IMR-90 (cell line): ENCODE measurements at regions not wholly inside any gene's neighbourhood (a gene's known extent, or its start where the extent isn't known, plus 50 kb on each side); places are given as distances from the start of the nearest gene placed in this dataset.

Source experiments
- ATAC-seq: fragments of 200-7000 bp; cut with Tn5 transposase; 2 replicates; pipeline ENCODE4 v1.9.1; 2020; ENCODE audit warnings: low read depth, mild to moderate bottlenecking, moderate library complexity
- BruUV-seq: library from RNA; stranded (reverse); fragments of 400-500 nt; replicated peaks from 2 replicates; lab custom pipeline; 2021; lab: Mats Ljungman, UMichigan
- CTCF ChIA-PET: fragments of 300-600 bp; formaldehyde crosslinking; extraction: SDS; loops from one replicate; lab custom pipeline; 2021; ENCODE audit warnings: antibody characterized with exemption; lab: Yijun Ruan, JAX
- POLR2A ChIA-PET: fragments of 300-600 bp; sonication (Branson Sonifier 250); formaldehyde crosslinking; loops from one replicate; lab custom pipeline; 2022; ENCODE audit warnings: antibody characterized with exemption; ENCODE audit not compliant: unreplicated experiment; lab: Charles Lee
- DNase-seq: peaks from one replicate; pipeline ENCODE4 v3.0.0; 2013
- H2AFZ ChIP-seq: replicated peaks from 2 replicates; pipeline ENCODE3; 2013; ENCODE audit warnings: low read length, mild to moderate bottlenecking; ENCODE audit not compliant: poor library complexity
- H2AK5ac ChIP-seq: 2 replicates; pipeline ENCODE4 v1.6.1; 2013; ENCODE audit warnings: low read depth, low read length, inconsistent platforms
- H2AK9ac ChIP-seq: replicated peaks from 2 replicates; pipeline ENCODE3; 2013; ENCODE audit warnings: mild to moderate bottlenecking, low read depth, low read length, moderate library complexity; ENCODE audit not compliant: poor library complexity
- H2BK120ac ChIP-seq: 2 replicates; pipeline ENCODE4 v1.6.1; 2013; ENCODE audit warnings: low read depth, low read length, inconsistent platforms
- H2BK15ac ChIP-seq: 3 replicates; pipeline ENCODE4 v1.6.1; 2013; ENCODE audit warnings: low read depth, low read length, inconsistent platforms
- H2BK20ac ChIP-seq: 2 replicates; pipeline ENCODE4 v1.6.1; 2013; ENCODE audit warnings: low read depth, mild to moderate bottlenecking, inconsistent platforms, low read length, moderate library complexity
- H2BK5ac ChIP-seq: 2 replicates; pipeline ENCODE4 v1.6.1; 2013; ENCODE audit warnings: mild to moderate bottlenecking, low read depth, low read length, inconsistent platforms; ENCODE audit not compliant: poor library complexity, severe bottlenecking
- H3K14ac ChIP-seq: replicated peaks from 2 replicates; pipeline ENCODE4 v1.6.1; 2013; ENCODE audit warnings: low read depth, low read length, inconsistent platforms
- H3K18ac ChIP-seq: 2 replicates; pipeline ENCODE4 v1.6.1; 2013; ENCODE audit warnings: low read depth, low read length, control low read depth
- H3K23ac ChIP-seq: 2 replicates; pipeline ENCODE4 v1.6.1; 2013; ENCODE audit warnings: low read depth, low read length, inconsistent platforms
- H3K27ac ChIP-seq: 2 replicates; pipeline ENCODE4 v1.5.1; 2013; ENCODE audit warnings: mild to moderate bottlenecking, control low read depth, low read length; ENCODE audit not compliant: insufficient read depth
- H3K27me3 ChIP-seq: 2 replicates; pipeline ENCODE4 v1.6.1; 2013; ENCODE audit warnings: low read length; ENCODE audit not compliant: control insufficient read depth, insufficient read depth
- H3K36me3 ChIP-seq: 2 replicates; pipeline ENCODE4 v1.6.1; 2013; ENCODE audit warnings: low read length, mixed read lengths; ENCODE audit not compliant: control insufficient read depth, insufficient read depth
- H3K4ac ChIP-seq: 2 replicates; pipeline ENCODE4 v1.6.1; 2013; ENCODE audit warnings: low read depth, low read length, inconsistent platforms
- H3K4me1 ChIP-seq: 2 replicates; pipeline ENCODE4 v1.6.1; 2013; ENCODE audit warnings: low read length, mixed read lengths; ENCODE audit not compliant: control insufficient read depth, insufficient read depth
- H3K4me2 ChIP-seq: 2 replicates; pipeline ENCODE4 v1.6.1; 2013; ENCODE audit warnings: low read depth, mild to moderate bottlenecking, control low read depth, low read length, moderate library complexity
- H3K4me3 ChIP-seq: 2 replicates; pipeline ENCODE4 v1.5.1; 2013; ENCODE audit warnings: low read depth, mild to moderate bottlenecking, control low read depth, low read length, moderate library complexity; ENCODE audit not compliant: insufficient read depth
- H3K56ac ChIP-seq: 2 replicates; pipeline ENCODE4 v1.6.1; 2013; ENCODE audit warnings: low read length, inconsistent platforms; ENCODE audit not compliant: insufficient read depth; ENCODE audit errors: extremely low read depth
- H3K79me1 ChIP-seq, 2 experiments: 2 replicates each; pipeline ENCODE4 v1.6.1; 2013; ENCODE audit warnings: low read length in 2 of 2, inconsistent platforms in 1 of 2, low read depth in 1 of 2
- H3K9ac ChIP-seq: 2 replicates; pipeline ENCODE4 v1.6.1; 2013; ENCODE audit warnings: low read depth, low read length, control low read depth
- H3K9me1 ChIP-seq: 2 replicates; pipeline ENCODE4 v1.6.1; 2013; ENCODE audit warnings: low read length, inconsistent platforms; ENCODE audit not compliant: insufficient read depth
- H3K9me3 ChIP-seq: 2 replicates; pipeline ENCODE4 v1.6.1; 2013; ENCODE audit warnings: low read length; ENCODE audit not compliant: control insufficient read depth, insufficient read depth
- H4K20me1 ChIP-seq: 2 replicates; pipeline ENCODE4 v1.6.1; 2013; ENCODE audit warnings: low read length, inconsistent platforms; ENCODE audit not compliant: insufficient read depth
- H4K5ac ChIP-seq: 2 replicates; pipeline ENCODE4 v1.6.1; 2013; ENCODE audit warnings: mild to moderate bottlenecking, low read depth, low read length, control low read depth
- H4K8ac ChIP-seq, 2 experiments: 2 replicates each; pipeline ENCODE4 v1.6.1; 2013; ENCODE audit warnings: low read depth in 2 of 2, low read length in 2 of 2, control low read depth in 1 of 2, inconsistent platforms in 1 of 2
- H4K91ac ChIP-seq: 2 replicates; pipeline ENCODE4 v1.6.1; 2013; ENCODE audit warnings: low read depth, low read length, inconsistent platforms; ENCODE audit not compliant: insufficient read depth
- BHLHE40 ChIP-seq: fragments of 150-350 bp; IDR thresholded peaks from 2 replicates; pipeline ENCODE4 v1.6.1; 2016; ENCODE audit warnings: mild to moderate bottlenecking, low read depth, low read length
- CEBPB ChIP-seq: IDR thresholded peaks from 2 replicates; pipeline ENCODE4 v1.6.1; 2012; ENCODE audit warnings: low read depth, low read length, improper control_type of control experiment
- CHD1 ChIP-seq: IDR thresholded peaks from 2 replicates; pipeline ENCODE4 v1.6.1; 2012; ENCODE audit warnings: low read depth, low read length, improper control_type of control experiment
- ELK1 ChIP-seq: fragments of 150-350 bp; IDR thresholded peaks from 2 replicates; pipeline ENCODE4 v1.6.1; 2016; ENCODE audit warnings: low read depth, mild to moderate bottlenecking, low read length, moderate library complexity, borderline replicate concordance
- FOS ChIP-seq: fragments of 150-350 bp; IDR thresholded peaks from 2 replicates; pipeline ENCODE4 v1.6.1; 2016; ENCODE audit warnings: low read depth, low read length
- MAFK ChIP-seq: IDR thresholded peaks from 2 replicates; pipeline ENCODE4 v1.6.1; 2012; ENCODE audit warnings: low read depth, low read length, improper control_type of control experiment
- MAZ ChIP-seq: IDR thresholded peaks from 2 replicates; pipeline ENCODE4 v1.6.1; 2012; ENCODE audit warnings: low read depth, mild to moderate bottlenecking, low read length, improper control_type of control experiment, moderate library complexity, borderline replicate concordance
- MXI1 ChIP-seq: IDR thresholded peaks from 2 replicates; pipeline ENCODE4 v1.6.1; 2012; ENCODE audit warnings: low read depth, mild to moderate bottlenecking, low read length, moderate library complexity, borderline replicate concordance
- NFE2L2 ChIP-seq: fragments of 150-350 bp; IDR thresholded peaks from 2 replicates; pipeline ENCODE4 v1.6.1; 2016; ENCODE audit warnings: low read depth, mild to moderate bottlenecking, low read length
- POLR2A ChIP-seq: IDR thresholded peaks from 2 replicates; pipeline ENCODE4 v1.6.1; 2012; ENCODE audit warnings: mild to moderate bottlenecking, low read depth, low read length
- RCOR1 ChIP-seq: IDR thresholded peaks from 2 replicates; pipeline ENCODE4 v1.6.1; 2012; ENCODE audit warnings: mild to moderate bottlenecking, low read length, improper control_type of control experiment; ENCODE audit not compliant: insufficient replicate concordance
- RFX5 ChIP-seq: IDR thresholded peaks from 2 replicates; pipeline ENCODE4 v1.8.0; 2012; ENCODE audit warnings: low read depth, mild to moderate bottlenecking, low read length, moderate library complexity
- SMC3 ChIP-seq: fragments of 150-350 bp; IDR thresholded peaks from 2 replicates; pipeline ENCODE4 v1.6.1; 2016; ENCODE audit warnings: low read depth, mild to moderate bottlenecking, antibody characterized with exemption, low read length, moderate library complexity
- WGBS, 2 experiments: methylation state at CpG; one replicate each; pipeline versions ENCODE4 v1.1.5 to v1.1.7; 2013; ENCODE audit warnings: missing lambda C conversion rate in 2 of 2; ENCODE audit not compliant: insufficient read length in 1 of 2; ENCODE audit errors: extremely low coverage in 2 of 2; 5-methylcytosine and 5-hydroxymethylcytosine counted together
- dilution Hi-C: fragments of 300-500 bp; cut with HindIII; formaldehyde crosslinking; loops from one replicate; pipeline ENCODE4 v1.14.3; 2018; ENCODE audit warnings: low sequenced_read_pairs; ENCODE audit not compliant: unreplicated experiment
- in situ Hi-C: fragments of 300-500 bp; cut with MboI; formaldehyde crosslinking; loops from 3 replicates; pipeline ENCODE4 v1.14.3; 2019; ENCODE audit warnings: low sequenced_read_pairs, inconsistent platforms, mixed read lengths
- intact Hi-C: fragments of 100-400 bp; cut with micrococcal nuclease; formaldehyde crosslinking; loops from 2 replicates; pipeline ENCODE4 v1.10.0; 2022
- TF ChIP-seq, protein P1 (sequence below): fragments of 150-350 bp; IDR thresholded peaks from 2 replicates; pipeline ENCODE4 v1.6.1; 2017; ENCODE audit warnings: mild to moderate bottlenecking, antibody characterized with exemption, low read length, low read depth
- TF ChIP-seq, protein P2 (sequence below): conservative IDR thresholded peaks from 2 replicates; pipeline ENCODE4 v1.5.1; 2012; ENCODE audit warnings: mild to moderate bottlenecking, low read depth, low read length, improper control_type of control experiment

DNA sequence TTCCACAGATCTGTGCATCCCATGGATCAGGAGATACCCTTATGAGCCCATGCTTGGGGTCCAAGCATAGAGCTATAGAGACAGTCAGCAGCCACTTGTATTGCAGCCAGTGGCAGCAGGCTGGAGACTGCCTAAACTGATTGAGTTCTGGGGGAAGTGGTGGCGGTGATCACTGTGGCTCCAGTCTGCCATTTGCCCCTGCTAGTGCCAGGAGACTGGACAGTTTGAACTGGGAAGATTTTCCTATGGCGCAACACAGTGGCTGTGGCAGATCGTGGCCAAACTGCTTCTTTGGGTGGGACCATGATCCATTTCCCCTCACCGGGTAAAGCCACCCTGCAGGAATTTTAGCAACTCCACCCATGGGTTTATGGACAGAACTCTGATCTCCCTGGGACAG is 679.7 kb upstream of the SEMA3D start:
- Histone ChIP-seq H3K23ac (no peak overlapping the region), H2BK5ac (no peak overlapping the region), H3K27ac (no peak overlapping the region)

More for the DNA sequence above, 679.7 kb upstream of the SEMA3D start:
- Histone ChIP-seq H3K9me3 (no peaks in the 10 kb centered on the region), H4K8ac (no peak overlapping the region), H4K5ac (no peak overlapping the region), H3K36me3 (no peaks in the 10 kb centered on the region), H3K4me3 (no peak overlapping the region), H2BK15ac (no peak overlapping the region), H3K18ac (no peak overlapping the region), H4K20me1 (no peaks in the 10 kb centered on the region), H2AK9ac (no peak overlapping the region), H3K79me1 (no peaks in the 10 kb centered on the region), H3K4ac (no peak overlapping the region), H3K9me1 (no peaks in the 10 kb centered on the region), H3K56ac (no peak overlapping the region), H3K4me1 (no peaks in the 10 kb centered on the region), H3K14ac (no peak overlapping the region), H2AK5ac (no peak overlapping the region), H2AFZ (no peak overlapping the region), H3K27me3 (no peaks in the 10 kb centered on the region), H2BK20ac (no peak overlapping the region), H4K91ac (no peak overlapping the region), H3K9ac (no peak overlapping the region), H2BK120ac (no peak overlapping the region), H3K4me2 (no peak overlapping the region)
- intact Hi-C loops (no loop called here), dilution Hi-C loops (no loop called here), in situ Hi-C loops (no loop called here)
- DNase-seq (no peak), ATAC-seq (no peak)
- ChIA-PET POLR2A (no interaction called here), CTCF (no interaction called here)
- BruUV-seq = no TSS peak
- no peak for TF ChIP-seq MXI1
- TF ChIP-seq, protein P1, sequence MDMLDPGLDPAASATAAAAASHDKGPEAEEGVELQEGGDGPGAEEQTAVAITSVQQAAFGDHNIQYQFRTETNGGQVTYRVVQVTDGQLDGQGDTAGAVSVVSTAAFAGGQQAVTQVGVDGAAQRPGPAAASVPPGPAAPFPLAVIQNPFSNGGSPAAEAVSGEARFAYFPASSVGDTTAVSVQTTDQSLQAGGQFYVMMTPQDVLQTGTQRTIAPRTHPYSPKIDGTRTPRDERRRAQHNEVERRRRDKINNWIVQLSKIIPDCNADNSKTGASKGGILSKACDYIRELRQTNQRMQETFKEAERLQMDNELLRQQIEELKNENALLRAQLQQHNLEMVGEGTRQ = no peak
- TF ChIP-seq, protein P2, sequence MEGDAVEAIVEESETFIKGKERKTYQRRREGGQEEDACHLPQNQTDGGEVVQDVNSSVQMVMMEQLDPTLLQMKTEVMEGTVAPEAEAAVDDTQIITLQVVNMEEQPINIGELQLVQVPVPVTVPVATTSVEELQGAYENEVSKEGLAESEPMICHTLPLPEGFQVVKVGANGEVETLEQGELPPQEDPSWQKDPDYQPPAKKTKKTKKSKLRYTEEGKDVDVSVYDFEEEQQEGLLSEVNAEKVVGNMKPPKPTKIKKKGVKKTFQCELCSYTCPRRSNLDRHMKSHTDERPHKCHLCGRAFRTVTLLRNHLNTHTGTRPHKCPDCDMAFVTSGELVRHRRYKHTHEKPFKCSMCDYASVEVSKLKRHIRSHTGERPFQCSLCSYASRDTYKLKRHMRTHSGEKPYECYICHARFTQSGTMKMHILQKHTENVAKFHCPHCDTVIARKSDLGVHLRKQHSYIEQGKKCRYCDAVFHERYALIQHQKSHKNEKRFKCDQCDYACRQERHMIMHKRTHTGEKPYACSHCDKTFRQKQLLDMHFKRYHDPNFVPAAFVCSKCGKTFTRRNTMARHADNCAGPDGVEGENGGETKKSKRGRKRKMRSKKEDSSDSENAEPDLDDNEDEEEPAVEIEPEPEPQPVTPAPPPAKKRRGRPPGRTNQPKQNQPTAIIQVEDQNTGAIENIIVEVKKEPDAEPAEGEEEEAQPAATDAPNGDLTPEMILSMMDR = no peak
- no peak for TF ChIP-seq MAFK
- no peak for TF ChIP-seq RCOR1
- TF ChIP-seq NFE2L2 = no peak
- TF ChIP-seq FOS = no peak
- no peak for TF ChIP-seq CEBPB
- no peak for TF ChIP-seq BHLHE40
- no peak for TF ChIP-seq MAZ
- TF ChIP-seq RFX5 = no peak
- no peak for TF ChIP-seq CHD1
- no peak for TF ChIP-seq POLR2A
- no peak for TF ChIP-seq ELK1
- TF ChIP-seq SMC3 = no peak
- 100% methylated on average over 1 of the region's 4 CpGs; no CpG with 5 or more reads in 1 of the 2 experiments for WGBS, 2 experiments
